IMR-90 (cell line): ENCODE measurements at regions not wholly inside any gene's neighbourhood (a gene's known extent, or its start where the extent isn't known, plus 50 kb on each side); places are given as distances from the start of the nearest gene placed in this dataset.

Source experiments
- ATAC-seq: fragments of 200-7000 bp; cut with Tn5 transposase; 2 replicates; pipeline ENCODE4 v1.9.1; 2020; ENCODE audit warnings: low read depth, mild to moderate bottlenecking, moderate library complexity
- BruUV-seq: library from RNA; stranded (reverse); fragments of 400-500 nt; replicated peaks from 2 replicates; lab custom pipeline; 2021; lab: Mats Ljungman, UMichigan
- CTCF ChIA-PET: fragments of 300-600 bp; formaldehyde crosslinking; extraction: SDS; loops from one replicate; lab custom pipeline; 2021; ENCODE audit warnings: antibody characterized with exemption; lab: Yijun Ruan, JAX
- POLR2A ChIA-PET: fragments of 300-600 bp; sonication (Branson Sonifier 250); formaldehyde crosslinking; loops from one replicate; lab custom pipeline; 2022; ENCODE audit warnings: antibody characterized with exemption; ENCODE audit not compliant: unreplicated experiment; lab: Charles Lee
- DNase-seq: peaks from one replicate; pipeline ENCODE4 v3.0.0; 2013
- H2AFZ ChIP-seq: replicated peaks from 2 replicates; pipeline ENCODE3; 2013; ENCODE audit warnings: low read length, mild to moderate bottlenecking; ENCODE audit not compliant: poor library complexity
- H2AK5ac ChIP-seq: 2 replicates; pipeline ENCODE4 v1.6.1; 2013; ENCODE audit warnings: low read depth, low read length, inconsistent platforms
- H2AK9ac ChIP-seq: replicated peaks from 2 replicates; pipeline ENCODE3; 2013; ENCODE audit warnings: mild to moderate bottlenecking, low read depth, low read length, moderate library complexity; ENCODE audit not compliant: poor library complexity
- H2BK120ac ChIP-seq: 2 replicates; pipeline ENCODE4 v1.6.1; 2013; ENCODE audit warnings: low read depth, low read length, inconsistent platforms
- H2BK15ac ChIP-seq: 3 replicates; pipeline ENCODE4 v1.6.1; 2013; ENCODE audit warnings: low read depth, low read length, inconsistent platforms
- H2BK20ac ChIP-seq: 2 replicates; pipeline ENCODE4 v1.6.1; 2013; ENCODE audit warnings: low read depth, mild to moderate bottlenecking, inconsistent platforms, low read length, moderate library complexity
- H2BK5ac ChIP-seq: 2 replicates; pipeline ENCODE4 v1.6.1; 2013; ENCODE audit warnings: mild to moderate bottlenecking, low read depth, low read length, inconsistent platforms; ENCODE audit not compliant: poor library complexity, severe bottlenecking
- H3K14ac ChIP-seq: replicated peaks from 2 replicates; pipeline ENCODE4 v1.6.1; 2013; ENCODE audit warnings: low read depth, low read length, inconsistent platforms
- H3K18ac ChIP-seq: 2 replicates; pipeline ENCODE4 v1.6.1; 2013; ENCODE audit warnings: low read depth, low read length, control low read depth
- H3K23ac ChIP-seq: 2 replicates; pipeline ENCODE4 v1.6.1; 2013; ENCODE audit warnings: low read depth, low read length, inconsistent platforms
- H3K27ac ChIP-seq: 2 replicates; pipeline ENCODE4 v1.5.1; 2013; ENCODE audit warnings: mild to moderate bottlenecking, control low read depth, low read length; ENCODE audit not compliant: insufficient read depth
- H3K27me3 ChIP-seq: 2 replicates; pipeline ENCODE4 v1.6.1; 2013; ENCODE audit warnings: low read length; ENCODE audit not compliant: control insufficient read depth, insufficient read depth
- H3K36me3 ChIP-seq: 2 replicates; pipeline ENCODE4 v1.6.1; 2013; ENCODE audit warnings: low read length, mixed read lengths; ENCODE audit not compliant: control insufficient read depth, insufficient read depth
- H3K4ac ChIP-seq: 2 replicates; pipeline ENCODE4 v1.6.1; 2013; ENCODE audit warnings: low read depth, low read length, inconsistent platforms
- H3K4me1 ChIP-seq: 2 replicates; pipeline ENCODE4 v1.6.1; 2013; ENCODE audit warnings: low read length, mixed read lengths; ENCODE audit not compliant: control insufficient read depth, insufficient read depth
- H3K4me2 ChIP-seq: 2 replicates; pipeline ENCODE4 v1.6.1; 2013; ENCODE audit warnings: low read depth, mild to moderate bottlenecking, control low read depth, low read length, moderate library complexity
- H3K4me3 ChIP-seq: 2 replicates; pipeline ENCODE4 v1.5.1; 2013; ENCODE audit warnings: low read depth, mild to moderate bottlenecking, control low read depth, low read length, moderate library complexity; ENCODE audit not compliant: insufficient read depth
- H3K56ac ChIP-seq: 2 replicates; pipeline ENCODE4 v1.6.1; 2013; ENCODE audit warnings: low read length, inconsistent platforms; ENCODE audit not compliant: insufficient read depth; ENCODE audit errors: extremely low read depth
- H3K79me1 ChIP-seq, 2 experiments: 2 replicates each; pipeline ENCODE4 v1.6.1; 2013; ENCODE audit warnings: low read length in 2 of 2, inconsistent platforms in 1 of 2, low read depth in 1 of 2
- H3K9ac ChIP-seq: 2 replicates; pipeline ENCODE4 v1.6.1; 2013; ENCODE audit warnings: low read depth, low read length, control low read depth
- H3K9me1 ChIP-seq: 2 replicates; pipeline ENCODE4 v1.6.1; 2013; ENCODE audit warnings: low read length, inconsistent platforms; ENCODE audit not compliant: insufficient read depth
- H3K9me3 ChIP-seq: 2 replicates; pipeline ENCODE4 v1.6.1; 2013; ENCODE audit warnings: low read length; ENCODE audit not compliant: control insufficient read depth, insufficient read depth
- H4K20me1 ChIP-seq: 2 replicates; pipeline ENCODE4 v1.6.1; 2013; ENCODE audit warnings: low read length, inconsistent platforms; ENCODE audit not compliant: insufficient read depth
- H4K5ac ChIP-seq: 2 replicates; pipeline ENCODE4 v1.6.1; 2013; ENCODE audit warnings: mild to moderate bottlenecking, low read depth, low read length, control low read depth
- H4K8ac ChIP-seq, 2 experiments: 2 replicates each; pipeline ENCODE4 v1.6.1; 2013; ENCODE audit warnings: low read depth in 2 of 2, low read length in 2 of 2, control low read depth in 1 of 2, inconsistent platforms in 1 of 2
- H4K91ac ChIP-seq: 2 replicates; pipeline ENCODE4 v1.6.1; 2013; ENCODE audit warnings: low read depth, low read length, inconsistent platforms; ENCODE audit not compliant: insufficient read depth
- MAZ ChIP-seq: IDR thresholded peaks from 2 replicates; pipeline ENCODE4 v1.6.1; 2012; ENCODE audit warnings: low read depth, mild to moderate bottlenecking, low read length, improper control_type of control experiment, moderate library complexity, borderline replicate concordance
- RFX5 ChIP-seq: IDR thresholded peaks from 2 replicates; pipeline ENCODE4 v1.8.0; 2012; ENCODE audit warnings: low read depth, mild to moderate bottlenecking, low read length, moderate library complexity
- WGBS, 2 experiments: methylation state at CpG; one replicate each; pipeline versions ENCODE4 v1.1.5 to v1.1.7; 2013; ENCODE audit warnings: missing lambda C conversion rate in 2 of 2; ENCODE audit not compliant: insufficient read length in 1 of 2; ENCODE audit errors: extremely low coverage in 2 of 2; 5-methylcytosine and 5-hydroxymethylcytosine counted together
- dilution Hi-C: fragments of 300-500 bp; cut with HindIII; formaldehyde crosslinking; loops from one replicate; pipeline ENCODE4 v1.14.3; 2018; ENCODE audit warnings: low sequenced_read_pairs; ENCODE audit not compliant: unreplicated experiment
- in situ Hi-C: fragments of 300-500 bp; cut with MboI; formaldehyde crosslinking; loops from 3 replicates; pipeline ENCODE4 v1.14.3; 2019; ENCODE audit warnings: low sequenced_read_pairs, inconsistent platforms, mixed read lengths
- intact Hi-C: fragments of 100-400 bp; cut with micrococcal nuclease; formaldehyde crosslinking; loops from 2 replicates; pipeline ENCODE4 v1.10.0; 2022

- Histone ChIP-seq H4K8ac (no peak overlapping the region), H3K14ac (no peak overlapping the region), H3K27ac (no peak overlapping the region), H3K18ac (no peak overlapping the region), H3K4ac (peak overlapping the region; percentile 8; the same call in 1 of the 2 replicates), H2BK20ac (no peak overlapping the region; the same call in 1 of the 2 replicates), H3K4me1 (peaks cover 8% of the 10 kb centered on the region), H3K79me1 (peaks cover 25 to 48% of the 10 kb centered on the region in 2 experiments), H2AK9ac (no peak overlapping the region), H4K20me1 (no peaks in the 10 kb centered on the region), H2BK15ac (no peak overlapping the region), H3K56ac (no peak overlapping the region), H3K9me1 (0 out of 2 replicates have a peak, but pooled peaks cover 6% of the 10 kb centered on the region), H2AK5ac (no peak overlapping the region; the same call in 1 of the 2 replicates), H2AFZ (no peak overlapping the region), H3K9ac (no peak overlapping the region), H4K91ac (no peak overlapping the region), H3K23ac (no peak overlapping the region), H2BK5ac (no peak overlapping the region), H2BK120ac (peak overlapping the region; percentile 7; the same call in 1 of the 2 replicates), H3K4me3 (no peak overlapping the region), H3K4me2 (no peak overlapping the region), H3K27me3 (no peaks in the 10 kb centered on the region), H3K9me3 (no peaks in the 10 kb centered on the region), H4K5ac (peak overlapping the region; percentile 58; the same call in 1 of the 2 replicates), H3K36me3 (no peaks in the 10 kb centered on the region)
- dilution Hi-C loops: no loop called here
- ATAC-seq (peak; percentile 53; the same call in 1 of the 2 replicates), DNase-seq (peak; percentile 62)
- POLR2A ChIA-PET: no interaction called here
- CTCF ChIA-PET: interaction anchor here (0.6 kb wide), 1 partner anchor 411 kb away, joined by 3 read pairs; no protein-coding TSS in a partner anchor
- TF ChIP-seq MAZ (no peak), RFX5 (peak; percentile 79)
- in situ Hi-C loops: loop anchor here (25.0 kb wide), 1 partner anchor 811 kb away; no protein-coding TSS in a partner anchor
- WGBS, 2 experiments: 54% methylated on average over 2 of the region's 8 CpGs; no CpG with 5 or more reads in 1 of the 2 experiments
- no TSS peak for BruUV-seq
- intact Hi-C loops: no loop called here
These were observed 783.4 kb upstream of the ARGLU1 start for GRCh38 chr13:107351305-107351704.
